Cardiac muscle cell (in vitro differentiated cells and primary cell): ENCODE measurements at regions not wholly inside any gene's neighbourhood (a gene's known extent, or its start where the extent isn't known, plus 50 kb on each side); places are given as distances from the start of the nearest gene placed in this dataset.
A peak's percentile ranks its signal among the peaks of the same experiment; 100 is the strongest.

Experiments used
- DNase-seq, 2 donors: peaks; one replicate each; pipeline versions ENCODE4 v3.0.0 to v3.0.0-alpha.2; 2010 to 2017; ENCODE audit warnings: low read depth in 1 of 2, low spot score in 1 of 2
- H3K27ac ChIP-seq: fragments of 200-600 bp; sonication (generic); 2 replicates; pipeline ENCODE4 v1.5.1; 2016
- H3K27me3 ChIP-seq: fragments of 200-600 bp; sonication (generic); 2 replicates; pipeline ENCODE4 v1.6.0; 2016; ENCODE audit warnings: control low read depth
- H3K36me3 ChIP-seq: fragments of 200-600 bp; sonication (generic); 2 replicates; pipeline ENCODE4 v1.5.1; 2016; ENCODE audit warnings: control low read depth
- H3K4me1 ChIP-seq: fragments of 200-600 bp; sonication (generic); 2 replicates; pipeline ENCODE4 v1.8.1; 2017; ENCODE audit warnings: low read depth, mild to moderate bottlenecking, mixed run types
- H3K4me3 ChIP-seq: fragments of 200-600 bp; sonication (generic); 2 replicates; pipeline ENCODE4 v1.5.1; 2016; ENCODE audit warnings: mild to moderate bottlenecking
- H3K9me3 ChIP-seq: fragments of 200-600 bp; sonication (generic); 2 replicates; pipeline ENCODE4 v1.5.1; 2017; ENCODE audit warnings: low read depth, mild to moderate bottlenecking, control low read depth
- CTCF ChIP-seq: IDR thresholded peaks from 2 replicates; pipeline ENCODE4 v1.5.1; 2012; ENCODE audit warnings: low read depth, mild to moderate bottlenecking, low read length

- H3K4me1 ChIP-seq: no peaks in the 10 kb centered on the region
- no peaks in the 10 kb centered on the region for H3K27me3 ChIP-seq
- no peak overlapping the region for H3K4me3 ChIP-seq
- peak in 1 of 2 donors; percentile 37 for DNase-seq
- TF ChIP-seq CTCF: no peak
- no peak overlapping the region for H3K27ac ChIP-seq
- no peaks in the 10 kb centered on the region for H3K36me3 ChIP-seq
- H3K9me3 ChIP-seq: no peaks in the 10 kb centered on the region
Measured at GRCh38 chr20:40961686-40962640, 66.7 kb upstream of the TOP1 start.

- H3K36me3 ChIP-seq: no peaks in the 10 kb centered on the region
- H3K4me1 ChIP-seq: no peaks in the 10 kb centered on the region
- TF ChIP-seq CTCF: peak; percentile 79
- peak; percentile 72 to 85 for DNase-seq
- no peak overlapping the region for H3K27ac ChIP-seq
- no peaks in the 10 kb centered on the region for H3K27me3 ChIP-seq
- no peak overlapping the region for H3K4me3 ChIP-seq
- H3K9me3 ChIP-seq: no peaks in the 10 kb centered on the region
Measured at GRCh38 chr20:40962733-40963504, 65.7 kb upstream of the TOP1 start.

- H3K4me1 ChIP-seq: no peaks in the 10 kb centered on the region
- no peak overlapping the region for H3K4me3 ChIP-seq
- H3K27me3 ChIP-seq: no peaks in the 10 kb centered on the region
- H3K27ac ChIP-seq: no peak overlapping the region
- DNase-seq: no peak
- no peaks in the 10 kb centered on the region for H3K9me3 ChIP-seq
- no peak for TF ChIP-seq CTCF
- no peaks in the 10 kb centered on the region for H3K36me3 ChIP-seq
Measured at GRCh38 chr20:40963505-40963845, 65.1 kb upstream of the TOP1 start.

GRCh38 chr20:40965671-40966070, 63.0 kb upstream of the TOP1 start:
- TF ChIP-seq CTCF: no peak
- H3K4me1 ChIP-seq: no peaks in the 10 kb centered on the region
- no peaks in the 10 kb centered on the region for H3K36me3 ChIP-seq
- no peaks in the 10 kb centered on the region for H3K27me3 ChIP-seq
- no peak for DNase-seq
- no peak overlapping the region for H3K4me3 ChIP-seq
- H3K9me3 ChIP-seq: no peaks in the 10 kb centered on the region
- H3K27ac ChIP-seq: no peak overlapping the region

GRCh38 chr20:40966103-40966502, 62.5 kb upstream of the TOP1 start:
- peak; percentile 27 for TF ChIP-seq CTCF
- H3K27ac ChIP-seq: no peak overlapping the region
- no peaks in the 10 kb centered on the region for H3K9me3 ChIP-seq
- no peaks in the 10 kb centered on the region for H3K36me3 ChIP-seq
- DNase-seq: peak in 1 of 2 donors; percentile 14
- H3K4me3 ChIP-seq: no peak overlapping the region
- H3K27me3 ChIP-seq: no peaks in the 10 kb centered on the region
- H3K4me1 ChIP-seq: no peaks in the 10 kb centered on the region
